Head of caudate nucleus (tissue), 42 donors: ENCODE measurements at regions not wholly inside any gene's neighbourhood (a gene's known extent, or its start where the extent isn't known, plus 50 kb on each side); places are given as distances from the start of the nearest gene placed in this dataset.
A peak's percentile ranks its signal among the peaks of the same experiment; 100 is the strongest.
"Not testable (repeated sequence)": the region's sequence is repeated elsewhere in the genome, so short reads cannot be mapped to it uniquely, and the experiment has no call there.

Experiments used
- DNase-seq, 42 donors: peaks; one replicate each; pipeline versions ENCODE4 v3.0.0 to v3.0.0-alpha.2; 2020 to 2021; ENCODE audit warnings: mixed read lengths in 7 of 42
- intact Hi-C: fragments of 100-400 bp; cut with DNase I; formaldehyde crosslinking; loops from one replicate; pipeline ENCODE4 v1.15.0; 2022

DNA sequence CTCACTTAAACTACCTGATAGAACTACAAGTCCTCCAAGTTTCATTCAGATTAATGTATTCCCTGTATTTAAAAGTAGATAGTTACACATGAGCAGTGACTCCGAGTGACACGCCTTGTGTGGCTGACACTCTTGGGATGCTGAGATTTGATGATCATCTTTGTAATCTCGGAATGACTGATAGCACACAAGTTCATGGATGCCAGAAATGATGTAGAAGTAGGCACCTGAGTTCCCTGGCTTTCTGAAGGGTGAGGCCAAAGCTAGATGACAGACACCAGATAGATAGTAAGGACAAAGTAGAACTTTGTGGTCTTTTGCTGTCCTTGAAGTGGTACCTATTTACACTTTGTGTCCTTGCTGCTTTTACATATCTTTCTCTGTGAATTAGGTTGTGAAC lies 491.2 kb downstream of the PCNX1 start:
- no peak for DNase-seq
- intact Hi-C loops = no loop called here

GRCh38 chr14:71399057-71399487 lies 491.8 kb downstream of the PCNX1 start:
- no peak for DNase-seq
- intact Hi-C loops = no loop called here

GRCh38 chr14:71400871-71401321 lies 493.6 kb downstream of the PCNX1 start:
- DNase-seq = no peak
- intact Hi-C loops = no loop called here

DNA sequence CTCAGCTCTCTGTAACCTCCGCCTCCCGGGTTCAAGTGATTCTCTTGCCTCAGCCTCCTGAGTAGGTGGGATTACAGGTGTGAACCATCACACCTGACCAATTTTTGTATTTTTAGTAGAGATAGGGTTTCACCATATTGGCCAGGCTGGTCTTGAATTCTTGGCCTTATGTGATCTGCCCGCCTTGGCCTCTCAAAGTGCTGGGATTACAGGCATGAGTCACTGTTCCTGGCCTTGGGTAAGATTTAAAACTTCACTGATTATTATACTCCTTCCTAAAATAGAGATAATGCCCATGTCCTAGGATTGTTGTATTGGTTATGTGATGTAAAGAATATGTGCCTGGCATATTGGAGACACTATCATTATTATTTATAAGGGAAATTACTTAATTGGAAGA lies 495.2 kb downstream of the PCNX1 start:
- DNase-seq, intact Hi-C loops: not testable (repeated sequence)

- peak in 6 of 42 donors; percentile 8 to 49 (median 18) for DNase-seq
- intact Hi-C loops = no loop called here
These were observed 496.4 kb downstream of the PCNX1 start for GRCh38 chr14:71403656-71404055.

DNA sequence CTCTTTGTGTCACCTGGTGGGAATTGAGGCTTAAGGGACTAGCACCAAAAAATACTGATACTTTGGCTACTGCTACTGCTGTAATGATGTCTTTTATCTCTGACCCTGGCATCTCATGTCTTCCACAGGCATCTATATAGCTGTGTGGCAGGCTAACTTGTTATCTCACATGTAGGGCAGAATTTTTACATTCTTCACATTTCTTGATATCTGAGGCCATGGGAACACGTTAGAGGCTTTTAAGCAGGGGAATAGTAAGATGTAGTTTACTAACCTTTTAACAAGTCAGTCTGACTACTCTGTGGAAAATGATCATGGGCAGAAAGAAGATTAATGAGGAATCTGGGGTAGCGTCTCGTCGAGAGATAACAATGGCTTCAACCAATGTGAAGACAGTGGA lies 498.4 kb downstream of the PCNX1 start:
- intact Hi-C loops = no loop called here
- DNase-seq = no peak

- no peak for DNase-seq
- intact Hi-C loops = no loop called here
These were observed 501.2 kb downstream of the PCNX1 start for GRCh38 chr14:71408362-71409030.

DNA sequence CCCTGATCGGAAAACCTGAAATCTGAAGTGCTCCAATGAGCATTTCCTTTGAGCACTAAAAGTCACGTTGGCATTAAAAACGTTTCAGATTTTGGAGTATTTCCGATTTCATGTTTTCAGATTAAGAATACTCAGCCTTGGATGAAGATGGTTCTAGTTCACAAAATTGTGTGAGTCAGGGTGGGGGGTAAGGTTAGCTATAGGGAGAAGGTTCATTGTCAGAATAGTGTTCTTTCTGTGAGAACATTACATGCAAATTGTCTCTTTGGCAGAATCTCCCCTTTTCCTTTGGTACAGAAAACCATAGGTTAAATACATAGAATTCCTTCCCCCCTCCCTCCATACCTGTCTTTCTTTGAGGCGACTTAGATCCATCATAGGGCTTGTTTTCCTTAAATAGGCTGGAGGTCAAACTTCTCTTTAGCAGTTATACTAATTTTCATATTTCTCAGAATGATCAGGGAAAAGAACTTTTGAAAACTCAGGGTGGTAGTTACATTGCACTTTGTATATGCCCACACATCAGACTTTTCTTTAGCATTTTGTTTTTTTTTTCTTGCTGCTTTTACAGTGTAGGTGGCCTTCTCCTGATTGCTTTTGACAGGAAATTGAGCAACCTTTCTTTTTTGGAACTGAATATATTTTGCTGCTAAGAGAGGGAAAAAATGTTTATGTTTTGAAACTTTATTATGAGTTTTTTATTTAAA lies 503.5 kb downstream of the PCNX1 start:
- intact Hi-C loops = no loop called here
- DNase-seq = no peak

DNA sequence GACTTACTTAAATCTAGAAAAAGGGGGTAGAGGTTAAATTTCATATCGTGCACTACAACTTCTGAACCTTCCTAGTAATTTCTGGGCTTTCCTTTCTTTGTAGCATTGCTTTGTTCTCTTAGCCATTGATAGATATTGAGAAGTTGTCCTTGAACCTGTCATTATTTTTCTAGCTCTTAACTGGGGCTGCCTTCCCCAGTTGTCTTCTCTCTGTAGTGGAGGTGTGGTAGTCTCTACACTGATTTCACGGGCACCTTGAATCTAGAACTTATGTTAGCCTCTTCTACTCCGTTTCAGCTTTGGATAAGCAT lies 504.0 kb downstream of the PCNX1 start:
- DNase-seq = no peak
- intact Hi-C loops = no loop called here

DNA sequence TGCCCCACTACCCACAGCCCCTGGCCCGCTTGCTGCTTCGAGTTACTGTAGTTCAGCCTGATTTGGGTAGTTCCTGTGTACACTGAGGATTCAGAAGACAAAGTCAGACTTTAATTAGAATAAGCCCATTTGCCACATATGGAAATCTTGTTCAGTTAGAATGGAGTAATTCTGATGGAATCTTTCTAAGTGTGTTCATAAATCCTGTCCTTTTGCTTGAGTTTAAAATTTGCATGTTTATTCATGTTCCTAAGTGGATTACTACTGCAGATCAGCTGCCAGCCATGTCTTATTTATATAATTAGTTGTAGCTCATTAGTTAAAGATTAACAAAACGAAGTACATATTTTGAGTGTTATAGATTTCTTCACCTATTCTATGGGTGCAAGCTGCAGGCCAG lies 504.5 kb downstream of the PCNX1 start:
- no peak for DNase-seq
- intact Hi-C loops = no loop called here

- intact Hi-C loops = no loop called here
- no peak for DNase-seq
These were observed 507.6 kb downstream of the PCNX1 start for GRCh38 chr14:71414631-71415403.

GRCh38 chr14:71415404-71415690 lies 508.1 kb downstream of the PCNX1 start:
- no peak for DNase-seq

GRCh38 chr14:71416392-71416791 lies 509.1 kb downstream of the PCNX1 start:
- DNase-seq = no peak
- intact Hi-C loops = no loop called here

More at GRCh38 chr14:71415404-71415690, 508.1 kb downstream of the PCNX1 start:
- intact Hi-C loops = no loop called here

DNA sequence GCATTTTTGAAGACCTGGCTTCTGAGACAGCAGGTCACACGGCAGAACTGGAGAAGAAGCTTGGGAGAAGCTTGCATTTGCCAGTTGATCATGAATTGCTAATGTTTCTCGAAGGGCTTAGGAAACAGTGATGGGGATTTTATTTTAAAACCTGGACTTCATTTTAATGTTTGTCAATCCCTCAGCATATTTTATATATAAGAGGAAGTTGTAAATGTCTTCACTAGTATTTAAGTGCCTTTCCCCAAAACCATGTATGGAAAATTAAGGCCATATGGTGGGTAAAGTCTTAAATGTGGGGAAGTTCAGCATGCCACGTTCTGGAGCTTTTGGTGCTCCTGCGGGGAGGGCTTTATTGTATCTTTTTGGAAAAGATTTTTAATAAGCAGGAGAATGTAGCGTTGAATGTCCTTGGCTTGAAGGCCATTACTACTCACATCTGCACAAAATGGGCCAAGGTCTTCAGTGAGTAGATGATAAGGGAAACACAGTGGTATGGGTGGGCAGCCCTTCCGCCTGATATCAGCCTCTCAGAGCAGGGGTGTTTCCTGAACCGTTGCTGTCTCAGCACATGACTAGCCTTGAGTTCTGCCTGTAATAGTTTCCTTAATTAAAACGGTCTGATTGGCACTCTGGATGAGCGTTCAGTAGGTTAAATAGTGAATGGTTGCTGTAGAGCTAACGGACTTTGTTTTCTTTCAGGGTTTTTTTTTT lies 511.4 kb downstream of the PCNX1 start:
- no peak for DNase-seq
- intact Hi-C loops = no loop called here

DNA sequence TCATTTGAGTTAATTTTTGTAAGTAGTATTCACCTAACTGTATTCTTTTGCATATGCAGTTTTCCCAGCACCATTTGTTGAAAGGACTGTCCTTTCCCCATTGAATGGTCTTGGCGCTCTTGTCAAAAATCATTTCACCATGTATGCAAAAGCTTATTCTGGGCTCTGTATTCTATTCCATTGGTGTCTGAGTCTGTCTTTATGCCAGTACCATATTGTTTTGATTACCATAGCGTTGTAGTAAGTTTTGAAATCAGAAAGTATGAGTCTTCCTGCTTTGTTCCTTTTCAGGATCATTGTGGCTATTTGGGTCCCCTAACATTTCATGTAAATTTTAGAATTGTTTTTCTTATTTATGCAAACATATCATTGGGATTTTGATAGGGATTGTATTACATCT lies 508.7 kb upstream of the RGS6 start:
- intact Hi-C loops = no loop called here
- DNase-seq = no peak

GRCh38 chr14:71424941-71425340 lies 507.3 kb upstream of the RGS6 start:
- intact Hi-C loops = no loop called here
- DNase-seq = no peak

- DNase-seq = no peak
- intact Hi-C loops = no loop called here
These were observed 506.2 kb upstream of the RGS6 start for GRCh38 chr14:71426001-71426400.

DNA sequence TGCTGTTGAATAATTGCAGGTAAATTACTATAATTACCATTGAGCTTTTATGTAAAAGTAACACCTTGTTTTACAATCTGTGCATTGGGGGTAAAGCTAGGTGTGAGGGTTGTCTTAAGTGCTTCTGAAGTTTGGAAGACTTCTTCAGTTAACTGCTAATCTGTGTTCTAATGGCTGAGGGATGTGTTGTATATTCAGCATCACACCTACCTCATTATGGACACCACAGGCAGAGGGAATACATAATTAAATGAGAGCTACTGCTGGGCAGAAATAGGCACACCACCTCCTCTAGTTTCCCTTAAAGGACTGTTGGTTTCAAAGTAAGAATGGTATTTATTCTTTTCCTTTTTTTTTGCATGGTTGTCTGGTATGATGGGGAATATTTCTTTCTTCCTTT lies 502.3 kb upstream of the RGS6 start:
- intact Hi-C loops = no loop called here
- DNase-seq = no peak

DNA sequence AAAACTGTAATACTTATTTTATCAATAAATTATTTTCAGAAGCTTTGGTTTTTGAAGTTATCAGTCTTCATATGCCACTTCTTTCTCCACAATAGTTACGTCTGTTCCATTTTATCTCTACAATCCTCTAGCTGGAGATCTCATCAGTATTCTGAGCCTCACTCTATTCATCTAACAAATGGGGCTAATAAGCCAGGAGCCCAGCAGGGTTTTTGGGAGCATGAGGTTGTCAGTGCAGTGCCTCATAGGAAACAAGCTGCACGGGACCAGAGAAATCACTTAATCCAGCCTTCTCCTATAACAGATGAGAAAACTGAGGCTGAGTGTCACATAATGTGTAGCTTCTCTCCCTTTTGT lies 501.9 kb upstream of the RGS6 start:
- no peak for DNase-seq
- intact Hi-C loops = no loop called here
